DMS53 (cell line): ENCODE measurements at regions not wholly inside any gene's neighbourhood (a gene's known extent, or its start where the extent isn't known, plus 50 kb on each side); places are given as distances from the start of the nearest gene placed in this dataset.
A peak's percentile ranks its signal among the peaks of the same experiment; 100 is the strongest.

Experiments used
- DNase-seq: peaks from one replicate; lab custom pipeline; 2025; lab: John Stamatoyannopoulos, UW

DNA sequence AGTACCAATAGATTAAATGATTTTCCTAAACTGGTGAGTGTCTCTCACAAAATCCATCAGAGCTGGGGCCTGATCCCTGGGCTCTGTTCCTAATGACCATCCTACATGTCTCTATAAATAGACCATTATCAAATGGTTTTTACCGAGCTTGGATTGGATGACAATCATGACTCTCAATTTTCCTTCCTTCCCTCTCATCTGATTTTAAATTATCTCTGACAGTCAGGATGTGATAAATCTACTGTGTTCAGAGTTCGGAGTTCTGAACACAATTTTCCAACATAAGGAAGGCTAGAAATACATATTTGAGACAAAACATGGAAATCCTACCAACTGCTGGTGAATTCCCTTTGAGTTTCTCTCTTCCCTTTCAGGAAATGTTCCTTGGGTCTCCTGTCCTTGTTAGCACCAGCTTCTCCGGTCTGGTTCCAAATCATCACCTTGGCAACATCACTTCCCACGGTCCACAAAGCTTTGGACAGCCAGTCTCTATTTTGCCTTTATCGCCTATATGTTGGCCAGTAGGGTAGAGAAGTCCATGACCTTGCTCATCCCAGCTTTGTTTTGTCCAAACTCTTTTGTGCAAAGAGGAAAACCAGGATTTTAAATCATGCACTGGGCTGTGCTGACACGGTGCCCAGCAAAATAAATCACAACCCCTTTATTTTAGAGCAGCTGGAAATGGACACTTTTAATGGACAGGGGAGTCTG lies 139.6 kb upstream of the ITGA6 start:
- DNase-seq = no peak

DNA sequence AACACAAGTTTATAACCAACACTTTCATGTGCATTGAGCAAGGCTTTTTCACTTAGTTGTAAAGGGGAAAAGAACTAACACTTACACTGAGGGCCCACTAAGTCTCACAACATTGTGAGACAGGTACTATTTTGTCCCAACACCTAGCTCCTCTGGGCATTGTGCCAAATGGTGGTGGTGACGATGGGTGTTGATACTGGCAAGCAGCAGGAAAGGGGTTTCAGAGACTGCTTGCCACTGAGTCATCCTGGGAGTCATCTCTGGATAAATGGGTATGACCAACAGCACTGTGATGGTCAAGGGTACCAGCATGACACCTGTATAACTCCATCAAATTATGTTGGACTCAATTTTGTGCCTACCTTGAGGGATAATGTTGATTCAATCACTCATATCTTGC lies 138.8 kb upstream of the ITGA6 start:
- DNase-seq = peak; percentile 86

DNA sequence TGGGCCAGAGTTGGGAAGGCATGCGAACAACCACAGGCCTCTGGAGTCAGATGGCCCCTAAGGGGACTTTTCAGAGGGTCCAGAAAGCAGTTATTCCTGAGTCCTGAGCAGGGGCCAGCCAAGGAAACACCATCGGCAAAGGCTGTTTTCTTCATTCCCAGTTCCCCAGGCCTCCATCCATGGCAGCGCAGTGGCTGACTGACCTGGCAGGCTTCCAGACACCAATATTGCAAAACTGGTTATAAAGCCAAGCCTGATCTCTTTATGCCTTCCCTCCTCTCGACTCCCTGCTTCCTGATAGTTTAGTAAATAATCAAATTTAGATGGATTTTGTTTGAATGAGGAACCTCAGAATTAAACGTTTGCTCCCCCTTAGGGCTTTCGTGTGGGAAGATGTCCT lies 133.4 kb upstream of the ITGA6 start:
- peak; percentile 44 for DNase-seq

DNA sequence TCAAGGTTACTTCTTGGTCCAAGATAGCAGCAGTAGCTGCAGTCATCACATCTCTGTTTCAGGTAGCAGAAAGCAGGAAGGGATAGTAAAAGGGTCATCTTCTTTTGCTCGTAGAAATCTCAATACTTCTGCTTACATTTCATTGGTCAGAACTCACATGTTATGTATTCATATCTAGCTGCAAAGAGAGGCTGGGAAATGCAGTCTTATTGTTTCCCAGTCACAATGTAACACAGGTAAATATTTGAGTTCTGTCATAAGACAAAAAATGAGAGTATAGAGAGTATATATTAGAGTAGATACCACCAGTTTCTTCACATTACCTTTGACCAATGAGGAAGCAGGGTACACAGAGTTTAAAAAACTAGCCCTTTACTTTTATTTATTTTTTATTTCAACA lies 132.4 kb upstream of the ITGA6 start:
- DNase-seq = no peak

DNA sequence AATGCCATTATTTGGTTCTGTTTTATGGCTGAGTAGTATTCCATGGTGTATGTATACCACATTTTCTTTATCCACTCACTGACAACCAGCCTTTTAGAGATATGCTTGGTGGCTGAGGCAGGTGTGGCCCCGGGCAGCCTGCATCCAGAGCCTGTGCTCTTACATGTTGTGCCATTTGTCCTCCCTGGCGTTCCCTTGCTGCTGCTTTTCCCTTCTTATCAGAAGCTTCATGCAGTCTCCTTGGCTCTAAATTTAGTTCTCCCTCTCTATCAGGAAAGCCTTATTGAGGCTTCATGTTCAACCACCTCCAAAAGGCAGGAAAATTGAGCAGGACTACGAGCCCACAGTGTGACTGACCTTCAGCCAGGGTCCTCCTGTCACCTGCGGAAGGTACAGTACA lies 131.7 kb upstream of the ITGA6 start:
- no peak for DNase-seq

DNA sequence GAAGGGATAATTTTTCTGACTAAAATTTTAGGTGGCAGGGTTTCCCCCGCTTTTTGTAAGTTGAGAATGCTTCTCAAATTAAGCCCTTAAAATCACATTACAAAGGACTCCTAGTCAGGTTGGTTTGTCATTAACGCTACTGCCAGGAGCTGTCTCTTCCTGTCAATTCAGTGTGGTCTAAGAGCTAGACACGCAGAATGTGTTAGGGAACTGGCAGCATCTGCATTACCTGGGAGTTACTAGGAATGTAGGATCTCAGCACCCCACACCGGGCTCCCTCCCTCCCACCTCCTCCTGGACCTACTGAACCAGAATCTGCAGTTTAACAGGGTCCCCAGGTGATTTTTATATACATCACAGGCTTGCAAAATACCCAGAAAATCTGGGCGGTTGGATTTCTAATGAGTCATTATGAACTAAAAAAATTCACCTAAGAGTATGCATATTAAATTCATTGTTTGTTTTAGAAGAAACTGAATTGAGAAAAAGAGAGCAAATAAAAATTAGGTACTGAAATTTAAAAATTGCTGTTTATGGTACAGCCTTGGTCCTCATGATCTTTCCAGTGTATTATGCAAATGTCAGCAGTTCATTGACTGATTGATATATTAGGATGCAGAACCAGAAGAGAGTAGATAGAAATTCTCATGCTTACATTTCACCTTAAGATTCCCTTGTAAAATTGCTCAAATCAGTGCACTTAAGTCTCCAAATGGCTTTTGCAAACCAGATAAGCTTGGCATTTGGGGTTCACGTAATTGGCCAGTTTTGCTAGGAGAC lies 130.9 kb upstream of the ITGA6 start:
- DNase-seq = no peak

DNA sequence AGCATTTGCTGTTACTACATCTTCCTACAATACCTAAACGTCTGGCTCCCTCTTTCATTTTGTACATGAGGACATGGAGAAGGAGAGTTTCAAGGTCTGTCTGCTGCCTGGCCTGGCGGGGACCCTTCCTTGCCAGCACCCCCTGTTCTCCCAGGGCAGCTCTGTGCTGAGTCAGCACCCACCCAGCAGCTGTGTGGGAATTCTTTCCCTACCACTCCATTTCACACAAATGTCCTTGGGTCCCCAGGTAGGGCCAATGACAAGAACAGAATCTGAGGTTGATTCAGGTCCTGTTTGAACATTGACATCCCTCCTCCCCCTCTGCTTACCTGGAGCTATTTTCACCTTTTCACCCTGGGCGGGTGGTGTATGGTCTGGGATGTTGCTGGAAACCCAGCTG lies 129.9 kb upstream of the ITGA6 start:
- DNase-seq = no peak

DNA sequence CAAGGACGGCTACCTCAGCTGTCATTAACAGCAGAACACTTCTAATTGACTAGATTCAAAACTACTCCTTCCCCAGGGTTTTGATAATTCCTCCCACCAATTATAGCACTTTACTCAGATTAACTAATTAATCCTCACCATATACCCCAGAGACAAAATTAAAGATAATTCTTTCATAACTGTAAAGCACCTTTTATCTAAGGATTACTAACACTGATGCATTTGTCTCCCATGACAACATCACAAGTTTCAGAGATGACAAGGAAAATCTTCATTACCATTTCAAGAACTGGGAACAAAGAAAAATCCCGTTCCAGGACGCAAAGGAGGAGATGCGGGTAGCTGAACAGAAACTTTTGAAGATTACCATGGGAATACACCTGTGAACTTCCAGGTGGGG lies 129.4 kb upstream of the ITGA6 start:
- DNase-seq = no peak

DNA sequence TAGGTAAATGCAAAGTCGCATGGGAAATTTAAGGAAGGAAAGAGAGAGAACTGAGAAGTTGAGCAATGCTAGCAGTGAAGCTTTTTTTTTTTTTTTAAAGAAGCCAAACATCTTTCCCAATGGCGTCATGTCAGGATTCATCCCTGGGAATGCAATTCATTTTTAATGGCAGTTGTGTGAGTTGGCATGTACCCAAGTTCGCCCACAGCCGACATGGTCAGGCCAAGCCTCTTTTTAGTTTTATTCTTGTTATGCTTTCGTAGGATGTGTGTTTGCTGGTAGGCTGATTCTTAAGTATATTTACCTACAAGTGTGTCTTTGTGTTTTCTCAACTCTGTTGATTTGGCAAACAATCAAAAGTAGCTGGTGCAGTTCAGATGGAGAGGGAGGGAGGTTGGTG lies 127.6 kb upstream of the ITGA6 start:
- DNase-seq = peak; percentile 84

DNA sequence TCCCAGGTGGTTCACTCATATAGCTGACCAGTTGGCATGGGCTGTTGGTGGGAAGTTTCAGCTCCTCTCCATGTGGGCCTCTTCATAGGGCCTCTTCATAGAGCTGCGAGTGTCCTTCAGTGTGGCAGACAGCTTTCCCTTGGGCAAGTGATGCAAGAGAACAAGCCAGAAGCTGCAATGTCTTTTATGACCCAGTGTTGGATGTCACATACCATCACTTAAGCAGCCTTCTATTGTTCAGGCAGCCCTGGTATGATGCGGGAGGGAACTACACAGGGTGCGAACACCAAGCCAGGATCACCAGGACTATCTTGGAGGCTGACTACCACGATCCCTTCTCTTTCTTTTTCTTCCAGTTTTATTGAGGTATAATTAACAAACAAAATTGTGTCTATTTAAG lies 126.5 kb upstream of the ITGA6 start:
- DNase-seq = no peak

DNA sequence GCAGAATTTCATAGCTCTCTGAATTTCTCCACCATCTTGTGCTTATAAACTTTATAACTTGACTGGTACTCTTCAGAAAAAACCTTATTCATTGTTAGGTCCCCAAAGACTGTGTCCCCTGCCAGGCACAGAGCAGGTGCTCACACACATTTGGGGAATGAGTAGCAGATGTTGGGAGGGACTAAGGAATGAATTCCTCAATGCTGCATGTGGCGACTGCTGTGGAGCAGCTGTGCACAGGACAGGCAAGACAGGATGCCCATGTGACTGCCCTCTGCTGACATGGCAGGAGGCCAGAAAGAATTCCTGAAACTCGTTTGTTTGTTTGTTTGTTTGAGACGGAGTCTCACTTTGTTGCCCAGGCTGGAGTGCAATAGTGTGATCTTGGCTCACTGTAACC lies 122.3 kb upstream of the ITGA6 start:
- no peak for DNase-seq

DNA sequence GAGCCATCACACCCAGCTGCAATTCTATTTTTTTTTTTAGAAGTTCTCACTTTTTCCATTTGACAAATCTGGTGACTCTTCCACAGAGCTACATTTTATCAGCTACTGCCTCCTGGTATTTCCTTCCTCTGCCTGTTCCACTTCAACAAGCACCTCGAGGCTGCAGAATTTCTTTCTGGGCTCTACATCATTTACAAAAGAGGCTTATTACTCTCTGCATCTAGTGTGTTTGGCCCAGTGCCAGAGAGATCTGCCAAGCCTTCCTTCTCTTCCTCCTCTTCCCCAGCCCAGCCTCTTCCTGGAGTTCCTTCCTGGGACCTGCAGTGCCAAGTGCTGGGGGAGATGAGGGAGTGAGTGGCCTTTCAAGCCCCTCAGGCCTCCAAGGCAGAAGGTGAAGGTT lies 119.6 kb upstream of the ITGA6 start:
- DNase-seq = peak; percentile 28

DNA sequence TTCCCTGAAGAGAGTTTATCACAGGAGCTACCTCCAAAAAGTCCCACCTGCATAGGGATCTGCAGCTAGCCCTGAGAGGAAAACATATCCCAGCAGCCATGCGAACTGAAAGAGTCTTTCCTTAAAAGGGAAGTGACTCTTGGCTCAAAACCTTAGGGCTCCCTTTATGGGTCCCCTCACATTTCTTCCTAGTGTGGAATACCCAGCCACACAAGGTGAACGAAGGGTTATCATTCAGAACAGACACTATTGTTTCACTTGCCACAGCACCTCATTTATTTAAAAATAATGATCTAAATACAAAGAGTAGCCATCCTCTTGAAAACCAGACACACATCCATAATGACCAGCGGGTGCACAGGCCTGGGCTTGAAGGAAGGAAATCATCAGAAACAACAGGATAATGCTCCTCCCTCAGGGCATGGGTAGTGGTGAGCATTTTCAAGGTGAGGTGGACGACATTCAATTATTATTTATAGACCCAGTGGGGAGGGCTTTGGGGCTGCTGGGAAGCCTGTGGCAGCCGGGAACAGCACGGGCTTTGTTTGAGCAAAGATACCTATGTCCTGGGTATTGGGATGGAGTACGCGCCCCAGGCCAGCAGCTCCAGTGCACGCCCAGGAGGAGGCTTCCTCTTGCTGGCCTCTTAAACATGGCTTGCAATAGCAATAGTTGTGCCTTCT lies 119.0 kb upstream of the ITGA6 start:
- no peak for DNase-seq

DNA sequence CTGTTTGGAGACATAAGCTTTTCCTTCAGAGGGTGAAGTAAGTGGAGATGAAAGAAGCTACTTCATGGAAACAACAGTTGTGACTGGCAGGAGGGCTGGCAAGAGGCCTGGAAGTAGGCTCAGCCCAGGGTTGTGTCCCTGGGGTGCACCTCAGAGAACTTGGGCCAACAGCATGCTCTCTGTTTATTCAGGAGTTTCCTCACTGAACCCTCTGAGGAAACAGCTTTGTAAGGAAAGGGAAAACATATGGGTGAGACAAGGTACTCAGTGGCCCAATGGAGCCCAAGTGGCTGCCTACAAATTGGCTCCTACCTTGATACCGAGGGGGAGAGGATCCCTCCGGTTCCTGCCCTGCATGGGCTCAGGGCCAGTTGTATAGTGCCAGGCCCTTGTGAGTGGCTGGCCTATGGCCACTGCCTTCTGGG lies 115.5 kb upstream of the ITGA6 start:
- DNase-seq = no peak

DNA sequence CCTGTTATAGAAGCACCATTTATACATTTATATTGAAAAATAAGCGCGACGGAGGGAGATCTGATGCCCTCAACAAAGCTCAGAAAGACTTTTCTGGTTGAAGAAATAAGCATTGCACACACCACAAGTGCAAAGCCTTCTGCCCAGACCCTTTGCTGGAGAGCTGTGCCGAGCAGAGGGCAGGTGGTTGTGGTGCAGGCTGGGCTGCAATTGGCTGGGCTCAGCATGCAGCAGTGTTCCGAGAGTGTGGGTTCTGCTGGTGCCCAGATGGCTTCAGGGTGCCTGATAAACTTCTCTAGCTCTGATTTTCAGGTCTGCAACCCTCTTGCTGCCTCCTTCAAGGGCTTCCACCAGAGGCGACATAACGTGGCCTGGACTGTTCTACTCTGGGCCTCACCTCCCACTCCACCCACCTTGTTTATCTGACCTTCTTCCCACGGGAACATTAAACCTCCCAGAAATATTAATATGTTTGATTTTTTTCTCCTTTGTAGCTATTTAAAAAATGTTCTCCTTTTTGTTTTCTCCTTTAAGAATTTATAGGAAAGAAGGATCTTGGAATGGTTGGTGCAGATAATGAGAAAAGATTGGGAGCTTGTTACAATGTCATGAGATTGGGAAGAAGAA lies 113.6 kb upstream of the ITGA6 start:
- DNase-seq = no peak

DNA sequence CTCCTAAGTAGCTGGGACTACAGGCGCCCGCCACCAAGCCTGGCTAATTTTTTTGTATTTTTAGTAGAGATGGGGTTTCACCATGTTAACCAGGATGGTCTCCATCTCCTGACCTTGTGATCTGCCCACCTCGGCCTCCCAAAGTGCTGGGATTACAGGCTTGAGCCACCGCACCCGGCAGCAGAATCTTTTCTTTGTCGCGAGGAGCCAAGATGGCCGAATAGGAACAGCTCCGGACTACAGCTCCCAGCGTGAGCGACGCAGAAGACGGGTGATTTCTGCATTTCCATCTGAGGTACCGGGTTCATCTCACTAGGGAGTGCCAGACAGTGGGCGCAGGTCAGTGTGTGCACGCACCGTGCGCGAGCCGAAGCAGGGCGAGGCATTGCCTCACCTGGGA lies 112.3 kb upstream of the ITGA6 start:
- DNase-seq = peak; percentile 35

DNA sequence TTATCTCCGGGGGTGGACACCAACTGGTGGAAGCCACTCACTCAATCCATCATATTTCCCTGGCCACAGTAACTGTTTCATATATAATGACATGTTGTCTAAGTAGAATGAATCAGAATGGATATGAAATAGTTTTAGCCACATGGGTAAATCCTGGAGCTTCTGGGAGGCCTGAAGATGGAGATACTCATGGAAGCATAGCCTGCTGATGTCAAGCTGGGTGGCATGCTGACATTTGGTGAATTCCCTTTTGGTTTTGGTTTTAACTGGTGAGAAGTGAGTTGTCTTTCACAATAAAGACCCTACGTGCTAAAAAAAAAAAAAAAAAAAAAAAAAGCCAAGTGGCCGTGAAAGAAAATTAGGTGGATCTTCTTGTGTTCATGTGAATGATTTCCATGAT lies 105.3 kb upstream of the ITGA6 start:
- DNase-seq = no peak

DNA sequence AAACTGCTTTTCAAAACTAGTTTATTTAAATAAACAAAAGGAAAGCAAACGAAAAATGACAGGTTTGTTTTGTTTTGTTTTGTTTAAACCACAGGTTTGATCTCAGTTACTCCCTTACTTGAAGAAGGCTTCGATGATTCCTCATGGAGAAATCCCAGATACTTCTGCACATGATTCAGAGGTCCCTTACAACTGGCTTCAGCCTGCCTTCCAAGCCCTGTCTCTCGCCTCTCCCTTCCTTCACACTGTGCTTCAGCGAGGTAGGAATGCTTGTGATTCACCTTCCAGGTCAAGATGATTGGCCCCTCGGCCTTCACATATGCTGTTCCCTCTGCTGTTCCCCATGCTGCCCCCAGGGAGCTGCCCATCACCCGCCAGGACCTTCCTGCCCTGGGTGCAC lies 104.1 kb upstream of the ITGA6 start:
- DNase-seq = no peak

DNA sequence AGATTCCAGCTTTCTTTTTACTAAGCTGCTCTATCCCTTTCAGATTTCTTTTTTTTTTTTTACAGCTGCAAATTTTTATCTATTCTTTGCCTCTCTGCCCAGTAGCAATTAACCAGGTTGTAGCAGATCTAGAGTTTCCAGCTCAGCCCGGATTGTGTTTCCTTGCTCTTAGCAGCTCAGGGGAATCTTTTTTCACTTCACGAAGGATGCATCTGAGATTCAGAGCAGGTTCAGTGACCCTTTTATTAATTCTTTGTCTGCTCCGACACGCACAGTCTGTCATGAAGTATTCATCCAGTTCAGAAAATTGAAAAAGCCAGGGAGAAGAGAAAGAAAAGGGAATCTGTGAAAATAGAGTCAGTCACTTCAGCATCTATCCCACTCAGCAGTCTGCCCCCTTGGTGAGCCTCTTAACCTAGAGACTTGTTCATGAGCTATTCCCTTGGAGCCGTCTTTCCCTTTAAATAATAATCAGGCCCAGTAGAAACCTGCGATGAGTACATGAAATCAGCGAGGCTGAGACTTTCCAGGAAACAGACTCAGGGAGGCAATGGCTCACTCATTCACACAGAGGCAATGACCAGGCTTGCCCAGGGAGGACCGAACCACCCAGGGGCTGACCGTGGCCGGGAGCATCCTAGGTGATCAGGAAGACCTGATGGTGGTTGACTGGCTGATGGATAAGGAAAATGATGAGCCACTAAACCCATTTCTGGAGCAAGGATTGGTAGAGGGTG lies 103.4 kb upstream of the ITGA6 start:
- DNase-seq = no peak

DNA sequence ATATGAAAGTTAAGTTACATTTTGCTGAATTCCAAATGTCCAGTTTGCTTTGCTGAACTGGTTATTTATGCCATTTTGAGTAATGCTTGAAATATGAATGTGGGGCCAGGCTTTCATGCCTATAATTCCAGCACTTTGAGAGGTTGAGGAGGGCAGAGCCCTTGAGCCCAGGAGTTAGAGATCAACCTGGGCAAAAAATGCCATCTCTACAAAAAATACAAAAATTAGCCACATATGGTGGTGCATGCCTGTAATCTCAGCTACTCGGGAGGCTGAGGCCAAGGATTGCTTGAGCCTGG lies 101.2 kb upstream of the ITGA6 start:
- no peak for DNase-seq

DNA sequence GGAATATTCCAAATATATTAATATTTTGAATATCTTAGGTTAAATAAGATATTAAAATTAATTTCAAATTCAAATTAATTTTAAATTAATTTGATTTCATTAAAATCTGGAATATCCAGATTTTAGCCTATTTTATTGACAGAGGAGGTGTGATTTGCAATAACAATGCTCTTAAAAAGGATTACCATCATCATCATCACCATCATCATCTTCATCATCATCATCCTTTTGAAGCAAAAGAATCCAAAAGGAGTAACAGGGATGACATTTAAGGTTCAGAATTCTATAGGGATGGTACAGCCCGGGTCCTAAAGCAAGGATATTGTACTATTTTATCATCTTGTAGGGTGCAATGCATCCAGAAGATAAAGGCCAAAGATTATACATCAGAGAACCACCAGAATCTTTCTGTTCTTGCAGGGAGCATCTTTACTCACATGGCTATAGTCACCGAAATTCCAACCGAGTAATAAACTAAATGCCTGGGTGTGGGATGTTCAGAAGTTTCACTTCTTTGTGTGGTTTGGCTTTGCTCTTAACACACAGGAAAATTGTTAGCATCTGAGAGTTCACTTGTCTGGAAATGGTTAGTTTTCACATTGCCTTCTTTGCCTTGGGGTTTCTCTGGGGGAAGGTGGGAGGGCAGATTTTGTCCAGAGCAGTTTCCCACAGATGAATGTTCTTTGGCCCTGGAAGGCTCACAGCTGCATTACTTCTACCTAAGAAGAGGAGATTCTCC lies 99.1 kb upstream of the ITGA6 start:
- no peak for DNase-seq

DNA sequence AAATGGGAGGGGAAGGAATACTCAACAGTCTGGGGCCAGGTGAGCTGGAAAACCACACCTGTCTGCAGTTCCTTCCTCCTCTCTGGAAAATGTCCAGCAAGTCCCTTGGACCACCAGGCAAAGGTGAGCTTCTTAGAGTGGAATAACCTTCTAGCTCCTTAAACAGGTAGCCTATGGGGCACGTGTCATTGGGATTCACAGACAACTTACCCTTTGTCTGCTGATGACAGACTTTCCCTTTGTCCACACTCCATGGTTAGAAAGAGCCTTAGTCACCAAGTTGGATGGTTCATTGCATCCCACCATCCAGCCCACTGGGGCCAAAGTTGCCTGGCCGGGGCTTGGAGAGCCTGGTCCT lies 98.0 kb upstream of the ITGA6 start:
- no peak for DNase-seq
